Activated T-cell treated with anti-CD3 and anti-CD28 coated beads, Interleukin-2, amount 50 U/mL, for 24 hours (primary cell): ENCODE measurements at regions not wholly inside any gene's neighbourhood (a gene's known extent, or its start where the extent isn't known, plus 50 kb on each side); places are given as distances from the start of the nearest gene placed in this dataset.

Experiments used
- DNase-seq: peaks from one replicate; pipeline ENCODE4 v3.0.0-alpha.2; 2020
- H3K27ac Mint-ChIP-seq: 2 replicates; pipeline ENCODE4 v1.8.0; 2020; ENCODE audit warnings: mild to moderate bottlenecking, mixed read lengths
- H3K27me3 Mint-ChIP-seq: 2 replicates; pipeline ENCODE4 v1.8.0; 2020; ENCODE audit warnings: mixed read lengths
- H3K36me3 Mint-ChIP-seq: 2 replicates; pipeline ENCODE4 v1.8.0; 2020; ENCODE audit warnings: low read depth, mixed read lengths
- H3K4me1 Mint-ChIP-seq: 2 replicates; pipeline ENCODE4 v1.8.0; 2020; ENCODE audit warnings: low read depth, mixed read lengths
- H3K4me3 Mint-ChIP-seq: 2 replicates; pipeline ENCODE4 v1.8.0; 2020; ENCODE audit warnings: mild to moderate bottlenecking, moderate library complexity, mixed read lengths
- H3K9me3 Mint-ChIP-seq: 2 replicates; pipeline ENCODE4 v1.8.0; 2020; ENCODE audit warnings: mixed read lengths

- Mint-ChIP-seq H3K27ac (no peak overlapping the region), H3K4me1 (no peaks in the 10 kb centered on the region)
These were observed 148.9 kb downstream of the EN1 start for GRCh38 chr2:118698564-118698963.

GRCh38 chr2:118697781-118698180, 149.7 kb downstream of the EN1 start:
- Mint-ChIP-seq H3K4me3 (no peak overlapping the region), H3K9me3 (peaks cover 5% of the 10 kb centered on the region), H3K4me1 (no peaks in the 10 kb centered on the region), H3K27ac (no peak overlapping the region), H3K27me3 (peaks cover 4% of the 10 kb centered on the region), H3K36me3 (no peaks in the 10 kb centered on the region)
- DNase-seq, result no peak

More at GRCh38 chr2:118698564-118698963, 148.9 kb downstream of the EN1 start:
- no peak for DNase-seq
- H3K27me3 Mint-ChIP-seq, result peaks cover 4% of the 10 kb centered on the region
- peaks cover 5% of the 10 kb centered on the region for H3K9me3 Mint-ChIP-seq
- H3K36me3 Mint-ChIP-seq, result no peaks in the 10 kb centered on the region
- no peak overlapping the region for H3K4me3 Mint-ChIP-seq

DNA sequence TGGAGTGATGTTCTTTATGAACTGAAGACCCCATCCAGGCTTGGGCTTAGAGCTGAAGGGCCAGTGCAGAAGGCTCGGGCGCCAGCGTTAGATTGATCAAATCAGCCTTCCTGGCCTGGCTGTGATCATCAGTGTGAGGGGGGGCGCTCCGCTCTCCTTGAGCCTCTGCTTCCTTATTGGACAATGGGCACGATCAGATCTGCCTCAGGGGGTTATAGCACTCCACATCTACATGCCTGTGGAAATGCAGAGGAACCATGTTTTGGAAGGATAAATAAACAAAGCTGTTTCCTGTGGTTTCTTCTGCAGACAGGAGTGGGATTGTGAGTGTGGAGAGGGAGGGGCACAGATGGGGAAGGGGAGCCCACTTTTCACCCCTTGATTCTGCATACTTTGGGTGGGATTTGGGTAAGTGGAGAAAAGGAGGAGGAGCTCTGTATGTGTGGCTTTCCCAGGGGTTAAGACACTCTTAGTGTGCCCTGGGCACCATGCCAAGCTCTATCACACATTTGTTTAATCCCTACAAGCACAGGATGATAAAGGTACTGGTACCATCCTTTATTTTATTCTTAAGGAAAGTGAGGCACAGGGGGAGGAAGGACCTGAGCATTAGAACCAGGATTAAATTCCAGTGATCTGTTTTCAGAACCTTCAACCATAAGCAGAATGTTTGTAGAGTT, 150.5 kb downstream of the EN1 start:
- DNase-seq, result no peak
- Mint-ChIP-seq H3K9me3 (peaks cover 5% of the 10 kb centered on the region), H3K36me3 (no peaks in the 10 kb centered on the region), H3K27ac (no peak overlapping the region), H3K4me3 (no peak overlapping the region), H3K4me1 (no peaks in the 10 kb centered on the region), H3K27me3 (peaks cover 4% of the 10 kb centered on the region)

DNA sequence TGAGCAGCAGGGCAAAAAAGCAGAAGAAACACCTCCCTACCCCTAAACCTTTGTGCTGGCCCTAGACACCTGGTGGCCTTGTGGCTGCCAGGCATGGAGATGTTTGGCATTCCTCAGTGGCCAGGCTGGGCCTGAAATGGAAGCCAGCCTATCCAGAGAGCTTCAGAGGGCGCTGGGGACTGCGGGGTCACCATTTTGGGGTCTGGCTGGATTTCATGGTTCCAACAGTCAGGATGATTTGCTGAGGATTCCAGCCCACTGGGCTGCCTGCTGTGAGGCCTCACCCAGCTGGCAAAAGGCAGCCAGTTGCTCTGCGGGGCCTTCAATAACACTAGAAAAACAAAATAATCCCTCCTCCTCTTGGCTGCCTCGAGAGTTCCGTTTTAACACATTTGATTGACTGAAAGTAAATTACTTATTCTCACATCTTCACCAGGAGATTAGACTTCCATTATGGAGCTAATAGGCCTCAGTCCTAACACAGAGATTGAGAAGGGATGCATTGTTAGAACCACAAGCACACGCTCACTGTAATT, 154.1 kb downstream of the EN1 start:
- H3K27ac Mint-ChIP-seq, result no peak overlapping the region
- peaks cover 5% of the 10 kb centered on the region for H3K9me3 Mint-ChIP-seq
- peaks cover 2% of the 10 kb centered on the region for H3K27me3 Mint-ChIP-seq
- no peak overlapping the region for H3K4me3 Mint-ChIP-seq
- no peak for DNase-seq
- H3K4me1 Mint-ChIP-seq, result no peaks in the 10 kb centered on the region
- no peaks in the 10 kb centered on the region for H3K36me3 Mint-ChIP-seq

- peaks cover 2% of the 10 kb centered on the region for H3K27me3 Mint-ChIP-seq
- no peaks in the 10 kb centered on the region for H3K9me3 Mint-ChIP-seq
- no peak overlapping the region for H3K27ac Mint-ChIP-seq
These were observed 157.6 kb downstream of the EN1 start for GRCh38 chr2:118689874-118690273.

DNA sequence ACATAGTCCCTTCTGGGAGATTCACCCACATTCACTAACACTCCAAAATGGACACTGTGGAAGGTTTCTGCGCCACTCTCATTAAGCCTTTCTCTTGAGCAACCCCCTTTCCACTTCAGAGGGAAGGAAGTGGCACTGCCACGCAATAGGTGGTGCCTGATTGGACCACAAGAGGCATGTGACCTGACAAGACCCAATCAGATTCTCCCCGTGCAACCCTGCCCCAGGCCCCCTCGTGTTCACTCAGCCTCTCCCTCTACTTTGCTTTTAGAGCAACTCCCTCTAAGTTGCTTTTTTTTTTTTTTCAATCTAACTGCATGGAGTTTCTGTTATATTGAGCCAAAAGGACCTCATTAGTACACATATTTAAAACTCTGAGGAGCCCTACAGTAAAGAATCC, 158.0 kb downstream of the EN1 start:
- Mint-ChIP-seq H3K27me3 (peaks cover 2% of the 10 kb centered on the region), H3K27ac (no peak overlapping the region), H3K4me1 (no peaks in the 10 kb centered on the region), H3K9me3 (no peaks in the 10 kb centered on the region), H3K36me3 (no peaks in the 10 kb centered on the region), H3K4me3 (no peak overlapping the region)
- DNase-seq, result no peak

More at GRCh38 chr2:118689874-118690273, 157.6 kb downstream of the EN1 start:
- H3K4me3 Mint-ChIP-seq, result no peak overlapping the region
- no peaks in the 10 kb centered on the region for H3K4me1 Mint-ChIP-seq
- H3K36me3 Mint-ChIP-seq, result no peaks in the 10 kb centered on the region
- no peak for DNase-seq

DNA sequence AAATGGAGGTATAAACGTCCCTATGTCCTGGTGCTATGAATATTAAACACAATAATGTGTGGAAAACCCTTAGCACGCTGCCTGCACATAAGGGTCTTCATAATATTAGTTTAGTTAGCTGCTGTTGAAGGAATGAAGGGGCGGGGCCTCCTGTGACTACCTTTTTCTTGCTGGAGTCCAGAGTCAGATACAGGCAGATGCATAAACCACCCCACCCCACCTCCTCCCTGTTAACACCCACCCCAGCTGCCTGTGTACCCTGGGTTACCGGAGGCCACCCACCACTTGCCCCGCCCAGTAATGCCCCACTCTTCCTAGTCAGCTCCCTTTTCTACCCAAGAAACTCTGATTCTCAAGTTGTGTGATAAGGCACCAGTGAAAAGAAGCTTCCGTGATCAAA, 158.4 kb downstream of the EN1 start:
- Mint-ChIP-seq H3K4me3 (no peak overlapping the region), H3K27me3 (peaks cover 2% of the 10 kb centered on the region), H3K27ac (no peak overlapping the region)

DNA sequence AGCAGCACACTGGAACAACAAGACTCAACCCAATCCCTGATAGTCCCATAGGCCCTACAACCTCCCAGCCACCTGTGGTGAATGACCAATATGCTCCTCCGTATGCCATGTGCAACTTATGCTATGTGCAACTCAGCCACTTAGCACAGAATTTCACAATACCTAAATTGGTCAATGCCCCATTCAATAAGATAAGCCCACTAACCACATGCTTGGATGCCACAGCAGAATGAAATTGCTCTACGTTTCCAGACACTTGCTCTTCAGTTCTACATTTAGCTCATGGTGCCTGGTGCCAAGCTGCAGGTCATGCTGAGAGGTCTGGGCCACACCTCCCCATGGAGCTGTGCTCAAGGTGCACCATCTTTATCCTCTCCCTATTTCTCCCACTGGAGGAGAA, 159.8 kb downstream of the EN1 start:
- H3K9me3 Mint-ChIP-seq, result no peaks in the 10 kb centered on the region
- H3K27ac Mint-ChIP-seq, result no peak overlapping the region
- no peaks in the 10 kb centered on the region for H3K36me3 Mint-ChIP-seq
- no peak for DNase-seq
- no peak overlapping the region for H3K4me3 Mint-ChIP-seq
- H3K27me3 Mint-ChIP-seq, result peaks cover 4% of the 10 kb centered on the region
- no peaks in the 10 kb centered on the region for H3K4me1 Mint-ChIP-seq

More for the DNA sequence above, 158.4 kb downstream of the EN1 start:
- H3K36me3 Mint-ChIP-seq, result no peaks in the 10 kb centered on the region
- no peak for DNase-seq
- no peaks in the 10 kb centered on the region for H3K9me3 Mint-ChIP-seq
- H3K4me1 Mint-ChIP-seq, result no peaks in the 10 kb centered on the region

- Mint-ChIP-seq H3K36me3 (no peaks in the 10 kb centered on the region), H3K27ac (no peak overlapping the region), H3K4me1 (no peaks in the 10 kb centered on the region), H3K9me3 (no peaks in the 10 kb centered on the region), H3K27me3 (peaks cover 7% of the 10 kb centered on the region), H3K4me3 (no peak overlapping the region)
- DNase-seq, result no peak
These were observed 160.3 kb downstream of the EN1 start for GRCh38 chr2:118687192-118687591.

GRCh38 chr2:118686346-118686745, 161.1 kb downstream of the EN1 start:
- no peak overlapping the region for H3K4me3 Mint-ChIP-seq
- no peaks in the 10 kb centered on the region for H3K36me3 Mint-ChIP-seq
- no peaks in the 10 kb centered on the region for H3K4me1 Mint-ChIP-seq
- no peak for DNase-seq
- peaks cover 7% of the 10 kb centered on the region for H3K27me3 Mint-ChIP-seq
- no peaks in the 10 kb centered on the region for H3K9me3 Mint-ChIP-seq
- H3K27ac Mint-ChIP-seq, result no peak overlapping the region

GRCh38 chr2:118683460-118683859, 164.0 kb downstream of the EN1 start:
- DNase-seq, result no peak
- peaks cover 14% of the 10 kb centered on the region for H3K27me3 Mint-ChIP-seq
- no peak overlapping the region for H3K27ac Mint-ChIP-seq
- H3K4me1 Mint-ChIP-seq, result no peaks in the 10 kb centered on the region
- no peak overlapping the region for H3K4me3 Mint-ChIP-seq
- H3K36me3 Mint-ChIP-seq, result no peaks in the 10 kb centered on the region
- H3K9me3 Mint-ChIP-seq, result no peaks in the 10 kb centered on the region

- Mint-ChIP-seq H3K9me3 (no peaks in the 10 kb centered on the region), H3K4me3 (no peak overlapping the region), H3K27me3 (peaks cover 14% of the 10 kb centered on the region), H3K27ac (no peak overlapping the region), H3K4me1 (no peaks in the 10 kb centered on the region), H3K36me3 (no peaks in the 10 kb centered on the region)
- no peak for DNase-seq
These were observed 168.5 kb downstream of the EN1 start for GRCh38 chr2:118678985-118679384.

- Mint-ChIP-seq H3K9me3 (no peaks in the 10 kb centered on the region), H3K27me3 (peaks cover 11% of the 10 kb centered on the region), H3K4me3 (no peak overlapping the region), H3K36me3 (no peaks in the 10 kb centered on the region), H3K27ac (no peak overlapping the region), H3K4me1 (no peaks in the 10 kb centered on the region)
- DNase-seq, result no peak
These were observed 169.9 kb downstream of the EN1 start for GRCh38 chr2:118677546-118677945.

DNA sequence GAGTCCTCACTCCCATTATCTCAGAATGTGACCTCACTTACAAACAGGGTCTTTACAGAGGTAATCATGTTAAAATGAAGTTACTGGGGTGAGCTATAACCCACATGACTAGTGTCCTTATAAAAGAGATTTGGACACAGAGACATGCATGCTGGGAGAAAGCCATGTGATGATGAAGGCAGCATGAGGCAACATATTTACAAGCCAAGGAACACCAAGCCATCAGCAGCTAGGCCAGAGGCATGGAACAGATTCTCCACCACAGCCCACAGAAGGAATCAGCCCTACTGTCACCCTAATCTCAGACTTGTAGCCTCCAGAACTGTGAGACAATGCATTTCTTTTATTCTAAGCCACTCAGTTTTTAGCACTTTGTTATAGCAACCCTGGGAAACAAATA, 171.9 kb downstream of the EN1 start:
- Mint-ChIP-seq H3K4me1 (no peaks in the 10 kb centered on the region), H3K9me3 (no peaks in the 10 kb centered on the region), H3K36me3 (no peaks in the 10 kb centered on the region)

GRCh38 chr2:118672571-118673158, 174.8 kb downstream of the EN1 start:
- peaks cover 2% of the 10 kb centered on the region for H3K27me3 Mint-ChIP-seq
- H3K4me1 Mint-ChIP-seq, result no peaks in the 10 kb centered on the region
- no peaks in the 10 kb centered on the region for H3K9me3 Mint-ChIP-seq
- DNase-seq, result no peak
- H3K36me3 Mint-ChIP-seq, result no peaks in the 10 kb centered on the region
- H3K4me3 Mint-ChIP-seq, result no peak overlapping the region
- no peak overlapping the region for H3K27ac Mint-ChIP-seq

More for the DNA sequence above, 171.9 kb downstream of the EN1 start:
- Mint-ChIP-seq H3K27me3 (peaks cover 4% of the 10 kb centered on the region), H3K27ac (no peak overlapping the region), H3K4me3 (no peak overlapping the region)
- DNase-seq, result no peak
